SKM-1 (cell line): ENCODE measurements at regions not wholly inside any gene's neighbourhood (a gene's known extent, or its start where the extent isn't known, plus 50 kb on each side); places are given as distances from the start of the nearest gene placed in this dataset.

Experiments
- DNase-seq: peaks from one replicate; lab custom pipeline; 2025; ENCODE audit not compliant: unreplicated experiment; lab: John Stamatoyannopoulos, UW

DNA sequence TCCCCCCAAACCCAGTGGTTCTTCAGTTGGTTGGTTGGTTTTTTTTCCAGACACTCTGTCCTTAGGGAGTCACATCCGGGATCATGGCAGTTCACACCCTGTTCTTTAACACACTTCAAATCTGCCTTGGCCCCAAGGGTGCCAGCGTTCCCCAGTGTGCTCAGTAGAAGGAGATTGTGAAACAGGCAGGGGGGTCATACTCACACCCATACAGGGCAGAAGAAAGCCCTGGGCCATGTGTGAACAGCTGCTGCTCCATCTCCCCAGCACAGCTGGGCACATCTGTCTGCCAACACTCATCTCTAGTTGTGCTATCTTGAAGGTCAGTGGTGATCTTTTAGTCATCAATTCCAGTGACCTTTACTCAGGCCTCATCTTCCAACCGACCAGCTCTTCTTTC lies 64.4 kb upstream of the FUT8 start:
- DNase-seq: no peak

DNA sequence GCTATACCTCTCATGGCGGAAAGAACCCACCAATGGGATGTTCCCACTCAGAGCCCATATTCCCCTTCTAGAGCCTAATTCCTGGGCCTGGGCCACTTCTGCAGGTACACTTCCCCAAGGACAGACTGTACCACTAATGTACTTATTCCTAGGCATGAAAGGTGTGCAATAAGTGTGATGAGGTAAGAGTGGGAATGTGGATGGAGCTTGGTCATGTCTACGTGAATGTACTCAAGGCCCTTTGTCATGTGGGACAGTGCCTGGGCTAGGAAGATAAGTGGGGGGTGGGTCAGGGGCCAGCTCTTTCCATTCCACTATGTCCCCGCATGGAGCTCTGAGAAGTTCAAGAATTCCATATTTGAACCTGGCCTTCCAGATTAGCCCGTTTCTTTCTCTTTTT lies 63.4 kb upstream of the FUT8 start:
- no peak for DNase-seq

DNA sequence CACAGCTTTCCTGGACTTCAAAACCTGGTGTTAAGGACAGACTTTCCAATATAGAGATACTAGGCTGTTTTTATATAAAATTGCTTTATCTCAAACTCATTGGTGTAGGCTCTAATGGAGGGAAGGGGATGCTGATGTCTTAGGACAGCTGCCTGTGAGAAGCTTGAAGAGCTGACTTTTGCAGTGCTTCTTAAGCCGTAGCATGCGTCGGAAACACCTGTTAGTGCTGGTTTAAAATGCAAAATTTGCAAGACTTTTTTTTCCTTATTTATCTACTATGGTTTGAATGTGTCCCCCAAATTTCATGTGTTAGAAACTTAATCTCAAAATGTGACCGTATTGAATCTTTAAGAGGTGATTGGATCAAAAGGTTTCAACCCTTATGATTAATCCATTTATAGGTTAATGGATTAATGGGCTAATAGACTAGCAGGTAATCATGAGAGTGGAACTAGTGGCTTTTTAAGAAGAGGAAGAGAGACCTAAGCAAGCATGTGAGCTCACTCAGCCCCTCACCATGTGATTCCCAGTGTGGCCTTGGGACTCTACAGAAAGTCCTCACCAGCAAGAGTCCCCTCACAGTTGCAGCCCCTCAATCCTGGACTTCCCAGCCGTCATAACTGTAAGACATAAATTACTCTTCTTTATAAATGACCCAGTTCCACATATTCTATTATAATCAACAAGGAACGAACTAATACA lies 60.9 kb upstream of the FUT8 start:
- no peak for DNase-seq

DNA sequence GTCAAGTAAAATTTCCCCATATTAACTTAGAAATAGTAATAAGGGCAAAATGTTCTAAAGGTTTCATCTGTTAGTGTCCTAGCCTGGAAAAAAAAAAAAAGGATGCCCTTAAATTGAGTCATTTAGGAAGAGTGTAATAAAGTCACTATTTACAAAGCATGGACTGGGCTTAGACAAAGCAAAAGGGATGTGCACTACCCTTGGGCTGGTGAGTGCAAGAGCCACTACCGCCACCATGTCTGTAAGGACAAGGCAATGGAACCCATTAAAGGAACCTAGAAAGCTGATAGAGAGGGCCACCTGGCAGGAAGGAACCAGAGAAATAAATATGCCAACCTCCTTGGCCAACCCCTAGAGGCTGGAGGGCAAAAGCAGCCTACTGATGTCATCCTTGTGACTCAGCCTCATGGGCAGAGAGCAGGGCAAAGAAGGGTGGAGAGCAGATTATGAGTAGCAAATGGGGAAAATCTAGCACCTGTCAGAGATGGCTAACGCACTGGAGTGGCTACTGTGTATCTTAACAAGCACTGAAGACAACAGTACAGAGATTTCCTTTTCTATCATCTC lies 59.5 kb upstream of the FUT8 start:
- no peak for DNase-seq

DNA sequence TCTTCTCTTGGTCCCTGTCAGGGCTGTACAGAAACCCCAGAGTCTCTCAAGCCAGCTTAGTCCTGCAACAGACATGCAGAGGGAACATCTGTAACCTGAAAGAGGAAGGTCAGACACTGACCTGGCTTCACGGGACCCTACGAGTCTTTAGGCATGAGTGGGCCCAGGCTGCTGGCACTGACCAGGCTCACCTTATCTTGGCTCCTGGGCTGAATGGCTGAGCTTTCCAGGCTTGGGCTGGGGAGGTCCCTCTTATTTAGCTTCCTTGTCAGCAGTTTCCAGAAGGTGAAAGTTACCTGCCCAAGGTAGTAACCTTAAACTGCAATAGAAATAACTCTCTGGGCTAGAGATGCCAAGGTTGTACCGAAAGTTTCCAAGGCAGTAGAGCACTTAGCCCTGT lies 58.4 kb upstream of the FUT8 start:
- no peak for DNase-seq

DNA sequence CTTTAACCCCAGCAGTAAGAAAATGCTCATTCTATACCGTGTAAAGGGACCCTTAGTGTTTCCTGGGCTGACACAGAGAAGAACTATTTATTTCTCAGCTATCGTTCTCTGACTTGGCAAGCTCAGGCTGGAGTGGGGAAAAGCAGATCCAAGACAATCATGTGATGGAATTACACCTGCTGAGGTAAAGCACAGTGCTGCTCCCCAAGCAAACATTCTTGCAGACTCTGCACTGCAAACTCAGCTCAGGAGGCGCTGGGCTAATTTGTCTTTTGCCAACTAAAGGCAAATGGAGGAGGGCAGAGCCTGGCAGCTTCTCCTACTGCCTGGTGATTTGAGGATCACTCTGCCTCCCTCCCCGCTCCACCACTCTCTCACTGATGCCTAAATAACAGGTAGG lies 57.8 kb upstream of the FUT8 start:
- DNase-seq: no peak

DNA sequence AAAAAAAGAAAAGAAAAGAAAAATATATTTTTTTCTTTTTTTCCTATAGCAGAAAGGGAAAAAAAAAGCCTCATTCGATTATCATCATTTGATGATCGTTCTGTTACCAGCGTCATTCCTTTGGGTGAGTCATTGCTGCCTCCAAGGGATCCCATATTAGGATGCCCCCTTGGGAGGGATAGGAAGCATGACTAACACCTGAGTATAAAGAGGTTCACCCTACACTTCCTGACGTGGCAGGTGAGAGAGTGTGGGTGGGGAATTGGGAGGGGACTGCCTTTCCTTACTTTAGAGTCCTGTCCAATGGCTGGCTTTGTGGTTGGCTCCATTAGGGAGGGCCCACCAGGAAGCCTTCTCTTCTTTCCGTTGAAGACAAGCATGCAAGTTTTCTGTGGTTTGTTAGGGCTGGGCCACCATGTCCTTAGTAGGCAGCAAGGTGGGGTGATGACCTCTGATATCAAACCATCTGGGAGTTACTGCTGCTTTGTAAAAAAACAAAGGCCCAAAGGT lies 56.1 kb upstream of the FUT8 start:
- DNase-seq: no peak

DNA sequence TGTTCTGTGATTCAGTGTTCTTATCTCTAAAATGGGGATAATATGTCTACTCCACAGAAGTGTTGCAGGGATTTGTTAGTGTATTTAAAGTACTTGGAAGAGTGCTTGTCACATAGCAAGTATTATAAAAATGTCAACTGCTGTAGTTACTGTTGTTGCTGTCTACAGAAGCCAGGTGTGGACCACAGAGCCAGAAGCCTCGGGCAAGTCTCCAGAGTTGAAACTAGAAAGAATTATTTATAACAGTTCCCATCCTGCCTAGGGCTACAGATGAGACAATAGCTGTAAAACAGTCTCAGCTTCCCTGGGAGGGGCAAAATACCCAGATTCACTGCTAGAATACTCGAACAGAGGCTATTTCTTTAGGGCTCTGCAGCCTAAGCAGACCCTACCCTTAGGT lies 55.4 kb upstream of the FUT8 start:
- no peak for DNase-seq

DNA sequence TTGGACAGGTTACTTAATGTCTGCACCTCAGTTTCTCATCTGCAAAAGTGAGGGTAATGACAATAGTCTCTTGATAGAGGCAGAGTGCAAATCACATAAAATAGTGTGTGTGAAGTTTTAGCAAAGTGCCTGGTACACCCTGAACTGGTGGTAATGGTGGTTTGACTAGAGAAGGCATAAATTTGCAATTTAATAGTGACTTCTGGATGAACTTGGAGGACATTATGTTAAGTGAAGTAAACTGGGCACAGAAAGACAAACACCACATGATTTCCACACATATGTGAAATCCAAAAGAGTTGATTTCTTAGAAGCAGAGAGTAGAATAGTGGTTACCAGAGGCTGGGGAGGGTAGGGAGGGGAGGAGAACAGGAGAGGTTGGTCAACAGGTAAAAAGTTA lies 54.8 kb upstream of the FUT8 start:
- DNase-seq: no peak

DNA sequence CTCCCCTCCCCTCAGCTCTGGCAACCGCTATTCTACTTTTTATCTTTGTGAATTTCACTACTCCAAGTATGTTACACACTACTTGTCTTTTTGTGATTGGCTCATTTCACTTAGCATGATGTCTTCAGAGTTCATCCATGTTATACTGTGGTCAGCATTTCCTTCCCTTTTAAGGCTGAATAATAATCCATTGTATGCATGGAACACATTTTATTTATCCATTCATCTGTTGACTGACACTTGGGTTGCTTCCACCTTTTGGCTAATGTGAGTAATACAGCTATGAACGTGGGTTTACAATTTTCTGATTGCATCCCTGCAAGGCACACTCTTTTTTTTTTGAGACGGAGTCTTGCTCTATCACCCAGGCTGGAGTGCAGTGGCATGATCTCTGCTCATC lies 53.0 kb upstream of the FUT8 start:
- no peak for DNase-seq

DNA sequence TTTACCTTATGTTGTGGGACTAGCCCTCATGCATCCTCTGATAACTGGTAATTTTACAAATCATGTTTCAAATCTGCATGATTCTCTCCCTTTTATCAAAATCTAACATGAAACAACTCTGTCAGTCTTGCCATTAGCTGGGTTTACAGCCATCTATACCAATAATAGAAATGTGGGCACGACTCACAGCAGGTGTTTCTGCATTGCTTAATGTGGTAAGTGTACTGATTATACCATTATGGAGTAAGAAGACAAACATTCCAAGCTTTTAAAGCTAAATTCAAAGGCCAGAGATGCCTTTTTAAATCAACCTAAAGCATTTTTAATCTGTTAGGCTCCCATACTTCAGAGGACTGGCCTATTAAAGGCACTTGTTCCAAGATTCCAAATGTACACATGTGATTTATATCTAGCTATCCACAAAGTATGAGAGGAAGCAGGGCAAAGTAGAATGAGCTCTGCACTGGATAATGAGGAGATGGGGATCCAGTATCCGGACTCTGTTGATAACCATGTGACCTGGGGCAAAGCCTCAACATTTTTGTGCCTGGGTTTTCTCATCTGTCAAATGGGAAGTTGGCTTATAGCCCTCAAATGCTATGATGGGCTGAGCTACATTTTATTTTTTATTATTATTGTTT lies 52.3 kb upstream of the FUT8 start:
- no peak for DNase-seq

DNA sequence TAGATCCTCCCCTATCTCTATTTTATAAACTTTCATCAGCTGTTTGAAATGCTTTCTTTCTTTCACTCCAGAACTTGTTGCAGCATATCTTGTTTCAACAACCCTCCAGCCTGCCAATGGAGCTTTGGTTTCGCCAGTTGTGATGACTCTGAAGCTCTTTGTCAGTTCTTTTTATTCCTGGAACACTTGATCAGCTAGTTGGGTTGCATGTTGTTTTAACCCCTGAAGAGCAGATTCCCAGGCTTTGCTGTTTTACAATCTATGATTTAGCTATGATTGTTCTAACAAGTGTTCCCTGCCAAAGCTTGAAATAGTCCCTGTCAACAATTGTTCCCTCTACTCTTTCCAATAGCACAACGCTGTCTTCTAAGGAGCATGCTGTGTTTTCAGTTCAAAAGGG lies 50.6 kb upstream of the FUT8 start:
- DNase-seq: no peak
